LNCaP clone FGC (cell line): ENCODE measurements at regions not wholly inside any gene's neighbourhood (a gene's known extent, or its start where the extent isn't known, plus 50 kb on each side); places are given as distances from the start of the nearest gene placed in this dataset.

Experiments
- DNase-seq: peaks from one replicate; pipeline ENCODE4 v3.0.0-alpha.2; 2011; ENCODE audit warnings: low read depth
- H3K4me3 ChIP-seq: 2 replicates; pipeline ENCODE4 v1.5.1; 2011; ENCODE audit warnings: mild to moderate bottlenecking, low read depth, low read length, control low read depth
- CTCF ChIP-seq: IDR thresholded peaks from 2 replicates; pipeline ENCODE4 v1.5.1; 2012; ENCODE audit warnings: mild to moderate bottlenecking; ENCODE audit not compliant: control insufficient read depth, insufficient read depth; ENCODE audit errors: extremely low read depth

- no peak for TF ChIP-seq CTCF
- no peak overlapping the region for H3K4me3 ChIP-seq
- no peak for DNase-seq
These were observed 85.3 kb upstream of the CFAP20DC start for GRCh38 chr3:59135096-59135495.

GRCh38 chr3:59133311-59133710 lies 83.5 kb upstream of the CFAP20DC start:
- DNase-seq, result no peak

GRCh38 chr3:59131016-59131766 lies 81.4 kb upstream of the CFAP20DC start:
- DNase-seq, result no peak
- no peak for TF ChIP-seq CTCF
- no peak overlapping the region for H3K4me3 ChIP-seq

More at GRCh38 chr3:59133311-59133710, 83.5 kb upstream of the CFAP20DC start:
- no peak for TF ChIP-seq CTCF
- H3K4me3 ChIP-seq, result no peak overlapping the region

GRCh38 chr3:59128685-59129084 lies 78.9 kb upstream of the CFAP20DC start:
- DNase-seq, result no peak
- TF ChIP-seq CTCF, result no peak

GRCh38 chr3:59127071-59127470 lies 77.2 kb upstream of the CFAP20DC start:
- TF ChIP-seq CTCF, result no peak
- no peak for DNase-seq
- H3K4me3 ChIP-seq, result no peak overlapping the region

More at GRCh38 chr3:59128685-59129084, 78.9 kb upstream of the CFAP20DC start:
- H3K4me3 ChIP-seq, result no peak overlapping the region

- TF ChIP-seq CTCF, result no peak
- DNase-seq, result no peak
- H3K4me3 ChIP-seq, result no peak overlapping the region
These were observed 76.6 kb upstream of the CFAP20DC start for GRCh38 chr3:59126446-59126845.
